HG02884 (cell line): ENCODE measurements at regions not wholly inside any gene's neighbourhood (a gene's known extent, or its start where the extent isn't known, plus 50 kb on each side); places are given as distances from the start of the nearest gene placed in this dataset.
A peak's percentile ranks its signal among the peaks of the same experiment; 100 is the strongest.

Experiments used
- ATAC-seq: cut with Tn5 transposase; IDR thresholded peaks from one replicate; pipeline ENCODE4 v1.9.1; 2021; ENCODE audit warnings: mild to moderate bottlenecking, moderate library complexity; ENCODE audit not compliant: unreplicated experiment

DNA sequence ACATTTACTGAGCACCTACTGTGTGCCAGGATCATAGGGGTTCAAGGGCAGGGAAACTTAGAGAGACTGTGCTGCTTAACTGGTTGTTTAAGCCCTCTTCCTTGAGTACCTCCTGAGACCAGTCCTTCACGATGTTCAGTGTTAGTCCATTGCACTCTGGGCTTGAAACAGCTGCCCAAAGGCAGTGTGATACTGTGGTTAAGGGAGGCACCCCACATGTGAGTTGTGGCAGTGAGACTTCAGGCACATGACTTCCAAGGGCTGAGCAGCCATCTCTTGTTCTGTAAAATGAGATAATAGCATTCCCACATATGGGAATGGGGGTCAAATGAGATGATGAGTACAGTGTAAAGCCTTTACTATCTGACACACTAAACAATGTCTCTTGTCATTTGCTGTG lies 75.1 kb downstream of the LINGO1 start:
- ATAC-seq, result no peak

DNA sequence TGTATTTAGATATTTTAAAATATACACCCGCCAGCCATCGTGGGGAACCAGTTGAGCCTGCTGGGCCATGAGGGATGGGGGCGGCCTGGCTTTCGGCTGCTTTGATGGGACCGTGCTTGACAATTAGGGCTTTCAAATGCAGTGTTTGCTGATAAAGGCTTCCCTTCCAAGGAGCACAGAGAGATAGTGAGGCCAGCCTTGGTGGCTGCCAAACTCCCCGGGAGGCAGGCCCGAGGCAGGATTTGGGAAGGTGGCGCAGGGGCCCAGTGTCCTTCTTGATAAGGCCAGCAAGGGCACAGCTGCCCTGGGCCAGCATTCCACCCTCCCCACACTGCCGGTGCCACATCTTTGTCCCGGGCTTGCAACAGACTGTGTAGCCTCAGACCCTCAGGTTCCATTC lies 75.6 kb downstream of the LINGO1 start:
- no peak for ATAC-seq

DNA sequence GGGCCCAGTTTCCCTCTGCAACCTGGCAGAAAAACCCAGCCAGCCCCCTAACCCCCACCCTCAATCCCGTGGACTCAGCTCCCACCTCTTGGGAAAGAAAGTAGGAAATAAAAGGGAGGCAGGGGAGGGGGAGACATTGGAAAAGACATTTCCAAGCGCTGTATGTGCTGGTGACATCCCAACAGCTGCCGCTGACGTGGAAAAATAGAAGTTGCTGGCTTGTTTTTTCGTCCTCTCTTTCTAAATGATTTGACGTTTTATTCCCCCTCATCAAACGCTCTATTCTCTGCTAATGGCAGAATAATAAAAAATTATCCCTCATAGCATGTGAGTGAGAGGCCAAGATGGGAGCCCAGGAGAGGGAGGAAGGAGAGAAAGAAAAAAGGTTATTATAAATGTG lies 76.1 kb downstream of the LINGO1 start:
- no peak for ATAC-seq

DNA sequence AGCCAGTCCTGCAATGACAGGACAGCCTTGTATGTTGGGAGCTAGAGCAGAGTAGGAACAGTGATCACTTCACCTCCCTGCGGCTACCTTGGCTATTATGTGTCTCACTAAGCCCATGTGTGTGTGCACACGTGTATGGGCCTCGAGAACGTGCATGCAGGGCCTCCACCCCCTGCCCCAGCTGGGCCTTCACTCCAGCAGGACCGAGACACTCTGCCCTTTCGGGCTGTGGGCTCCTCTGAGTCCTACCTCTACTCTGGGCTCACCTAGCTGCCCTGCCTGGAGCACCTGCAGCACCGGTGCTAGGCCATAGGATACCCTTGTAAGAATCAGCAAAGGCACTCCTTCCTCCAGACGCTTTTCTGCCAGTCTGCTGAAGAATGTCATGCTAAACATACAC lies 77.5 kb downstream of the LINGO1 start:
- ATAC-seq, result no peak

DNA sequence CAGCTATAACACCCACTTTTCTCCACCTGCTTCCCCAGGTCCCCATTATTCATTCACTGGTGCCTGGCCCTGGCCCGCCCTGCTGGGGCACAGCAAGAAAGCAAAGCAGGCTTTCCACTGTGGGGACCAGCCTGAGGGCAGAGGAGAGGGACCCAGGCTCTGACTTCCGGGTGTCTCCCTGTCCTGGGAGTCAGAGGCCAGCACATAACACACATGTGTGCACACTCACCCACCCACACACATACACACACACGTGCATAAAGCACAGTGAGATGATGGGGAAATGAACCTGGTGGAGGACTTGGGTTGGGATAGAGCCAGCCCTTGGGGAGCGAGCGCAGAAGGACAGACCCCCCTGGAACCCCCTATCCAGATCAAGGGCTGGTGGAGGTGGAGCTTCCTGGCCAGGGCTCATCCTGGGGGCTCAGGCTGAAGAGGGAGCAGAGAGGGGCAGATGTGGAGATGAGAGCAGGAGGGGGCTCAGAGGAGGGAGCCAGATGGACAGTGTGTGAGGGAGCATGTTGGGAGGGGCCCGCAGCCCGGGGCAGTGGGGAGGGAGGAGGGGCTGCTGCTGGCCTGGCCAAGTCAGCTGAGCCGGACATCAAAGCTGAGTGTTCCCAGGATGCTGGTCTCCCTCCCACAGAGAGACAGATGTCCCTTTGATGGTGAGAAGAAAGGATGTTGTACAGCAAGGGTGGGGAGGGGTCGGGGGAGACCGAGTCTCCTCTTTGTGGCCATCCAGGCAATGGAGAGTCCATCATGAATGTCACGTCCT lies 78.2 kb downstream of the LINGO1 start:
- no peak for ATAC-seq

DNA sequence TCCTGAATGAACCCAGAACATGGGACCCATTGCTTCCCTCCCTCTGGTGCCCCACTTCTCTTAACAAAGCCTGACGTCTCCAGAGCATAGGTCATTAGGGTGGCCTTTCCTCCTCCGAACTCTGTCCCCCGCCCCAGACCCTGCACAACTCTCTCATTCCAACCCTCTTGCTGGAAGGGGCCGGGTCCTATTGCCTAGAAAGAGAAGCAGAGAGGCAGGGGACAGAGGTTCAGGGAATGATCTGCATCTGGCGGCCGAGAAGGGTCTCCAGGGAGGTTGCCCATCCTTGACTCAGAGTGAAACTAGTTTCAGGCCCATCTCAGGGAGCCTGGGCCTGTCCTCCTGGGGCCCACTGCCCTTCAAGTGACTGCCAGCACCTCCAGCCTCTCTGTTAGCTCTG lies 79.0 kb downstream of the LINGO1 start:
- no peak for ATAC-seq

DNA sequence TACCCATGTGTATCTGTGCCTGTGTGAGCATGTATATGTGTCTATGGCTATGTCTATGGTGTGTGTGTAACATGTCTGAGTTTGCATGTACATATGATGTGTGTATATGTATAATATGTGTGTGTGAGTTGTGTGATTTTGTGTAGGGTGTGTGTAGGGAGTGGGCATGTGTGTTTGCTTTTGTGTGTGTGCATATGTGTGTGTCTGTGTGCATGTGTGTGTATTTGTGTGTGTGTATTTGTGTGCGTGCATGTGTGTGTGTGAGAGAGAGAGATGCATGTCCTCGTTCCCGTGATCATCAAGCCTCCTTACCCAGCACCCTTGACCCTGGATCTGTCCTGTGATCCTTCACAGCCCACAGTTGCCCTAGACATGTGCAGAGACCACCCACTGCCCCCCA lies 79.5 kb downstream of the LINGO1 start:
- ATAC-seq, result no peak

DNA sequence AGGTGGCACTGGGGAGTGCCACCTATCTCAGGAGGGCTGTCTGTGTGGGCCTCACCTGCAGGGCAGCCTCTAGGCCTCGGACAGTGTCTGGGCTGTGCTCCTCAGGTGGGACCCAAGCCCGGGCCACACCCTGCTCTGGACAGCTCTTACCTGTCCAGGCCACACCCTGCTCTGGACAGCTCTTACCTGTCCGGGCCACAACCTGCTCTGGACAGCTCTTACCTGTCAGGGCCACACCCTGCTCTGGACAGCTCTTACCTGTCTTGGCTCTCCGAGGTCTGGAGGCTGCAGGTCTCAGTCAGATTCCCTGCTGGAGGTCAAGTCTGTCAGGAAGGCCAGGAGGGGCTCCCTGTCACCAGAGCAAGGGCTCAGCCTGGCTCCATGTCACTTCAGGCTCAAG lies 80.6 kb downstream of the LINGO1 start:
- no peak for ATAC-seq

DNA sequence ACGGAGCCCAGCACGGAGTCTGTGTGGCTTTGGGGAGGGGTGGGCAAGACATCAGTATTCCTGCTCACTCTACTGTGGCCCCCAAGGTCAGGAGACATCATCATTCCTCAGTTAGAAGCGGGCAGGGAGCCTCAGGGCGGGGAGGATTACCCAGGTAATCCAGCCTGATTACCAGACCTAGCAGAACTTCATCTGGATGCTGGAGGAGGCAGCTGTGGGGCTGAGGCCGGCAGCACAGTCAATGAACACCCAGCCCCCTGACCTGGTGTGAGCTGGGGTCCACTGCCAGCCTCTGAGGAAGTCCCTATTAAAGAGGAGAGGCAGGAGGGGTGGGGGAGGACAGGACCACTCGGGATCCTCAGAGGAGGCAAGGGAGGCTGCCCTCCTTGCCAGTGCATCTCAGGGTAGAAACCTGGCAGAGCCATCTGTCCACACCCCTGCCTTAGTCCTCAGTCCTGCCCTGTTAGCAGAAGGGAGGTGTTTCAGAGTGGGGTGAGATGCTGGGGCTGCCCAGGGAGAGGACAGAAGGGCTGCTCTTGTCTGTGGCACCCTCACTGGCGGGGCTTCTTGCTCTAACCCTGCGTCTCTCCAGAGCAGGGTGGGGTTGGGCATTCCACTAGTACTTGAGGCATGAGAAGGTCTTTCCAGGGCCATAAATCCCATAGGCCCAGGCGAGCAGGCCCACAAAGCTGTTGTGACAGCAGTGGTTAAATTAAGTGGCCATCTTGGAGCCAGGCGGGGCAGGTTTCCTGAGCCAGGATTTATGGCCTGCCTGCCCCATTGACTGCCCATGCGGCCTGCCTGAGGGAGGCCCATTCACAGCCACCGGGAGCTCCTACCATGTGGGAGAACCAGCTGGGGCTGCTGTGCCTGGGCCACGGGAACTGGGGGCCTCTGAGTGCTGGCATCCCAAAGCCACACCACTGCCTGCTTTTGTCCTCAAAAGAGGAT lies 82.1 kb downstream of the LINGO1 start:
- no peak for ATAC-seq

DNA sequence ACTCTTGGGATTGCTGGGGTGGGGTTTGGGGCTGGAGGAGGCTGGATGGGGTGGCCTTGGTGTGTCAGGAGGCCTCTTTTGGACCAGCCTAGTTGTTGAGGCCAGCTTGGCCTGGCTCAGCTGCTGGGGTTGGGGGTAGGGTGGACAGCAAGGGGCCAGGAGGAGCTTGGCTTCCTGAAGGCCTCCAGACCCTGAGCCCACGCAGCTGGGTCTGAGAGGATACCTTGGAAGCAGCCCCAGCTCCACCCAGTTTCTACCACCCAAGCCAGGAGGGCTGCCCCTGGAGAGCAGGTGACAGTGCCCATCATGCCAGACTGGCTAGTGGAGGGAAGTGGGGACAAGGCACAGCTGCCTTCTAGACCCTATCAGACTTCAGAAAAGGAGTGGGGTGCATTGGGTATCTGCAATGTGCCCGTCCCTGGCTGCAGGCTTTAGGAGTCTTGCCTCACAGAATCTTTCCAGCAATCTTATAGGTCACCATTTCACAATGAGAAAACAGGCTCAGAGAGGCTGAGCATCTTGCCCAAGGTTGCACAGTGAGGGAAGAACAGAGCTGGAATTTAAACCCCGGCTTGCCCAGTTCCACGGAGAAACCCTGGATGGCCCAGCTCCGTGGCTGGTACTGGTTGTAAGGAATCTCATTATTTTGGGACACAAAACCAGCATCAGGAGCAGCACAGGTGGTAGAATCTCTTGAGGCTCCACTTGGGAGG lies 83.0 kb downstream of the LINGO1 start:
- no peak for ATAC-seq

DNA sequence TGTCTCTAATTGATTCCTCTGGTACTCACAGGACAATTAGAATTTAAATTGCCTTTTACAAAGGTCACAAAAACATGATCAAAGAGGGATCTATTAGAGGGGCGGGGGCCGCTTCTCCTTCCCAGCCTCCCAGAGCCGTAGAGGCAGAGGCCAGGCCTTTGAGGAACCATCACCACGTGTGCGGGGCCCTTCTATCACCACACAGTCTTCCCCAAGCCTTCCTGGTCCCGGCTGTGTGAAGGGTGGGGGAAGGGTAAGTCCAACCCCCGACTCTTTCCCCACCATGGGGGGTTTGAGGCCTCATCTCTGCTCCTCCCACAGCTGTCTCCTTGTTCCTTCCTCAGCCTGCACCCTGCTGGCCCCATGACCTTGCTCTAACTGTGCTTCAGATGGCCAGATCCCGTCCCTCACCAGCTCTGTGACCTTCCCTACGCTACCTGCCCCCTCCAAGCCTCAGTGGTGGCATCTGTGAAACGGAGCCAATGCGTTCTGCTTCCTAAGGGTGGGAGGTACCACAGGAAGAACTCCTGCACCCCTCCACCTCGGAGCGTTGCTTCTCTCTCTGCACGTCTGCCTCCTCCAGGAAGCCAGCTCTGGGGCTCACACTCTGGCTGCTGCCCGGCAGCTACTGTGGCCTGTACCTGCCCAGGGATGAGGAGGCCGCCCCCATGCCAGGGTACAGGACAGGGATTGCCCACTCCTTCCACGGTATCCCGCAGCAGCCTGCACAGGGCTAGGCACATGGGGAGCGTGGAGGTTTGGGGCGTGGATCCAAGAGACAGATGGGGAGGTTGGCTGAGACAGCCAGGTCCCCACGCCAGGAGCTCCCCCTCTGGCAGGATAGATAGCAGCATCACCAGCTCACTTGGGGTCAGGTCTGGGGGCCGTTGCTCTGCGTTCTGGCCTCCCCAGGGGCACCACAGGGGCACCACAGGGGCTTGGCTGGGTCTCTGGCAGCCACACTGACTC lies 83.8 kb downstream of the LINGO1 start:
- ATAC-seq, result no peak

DNA sequence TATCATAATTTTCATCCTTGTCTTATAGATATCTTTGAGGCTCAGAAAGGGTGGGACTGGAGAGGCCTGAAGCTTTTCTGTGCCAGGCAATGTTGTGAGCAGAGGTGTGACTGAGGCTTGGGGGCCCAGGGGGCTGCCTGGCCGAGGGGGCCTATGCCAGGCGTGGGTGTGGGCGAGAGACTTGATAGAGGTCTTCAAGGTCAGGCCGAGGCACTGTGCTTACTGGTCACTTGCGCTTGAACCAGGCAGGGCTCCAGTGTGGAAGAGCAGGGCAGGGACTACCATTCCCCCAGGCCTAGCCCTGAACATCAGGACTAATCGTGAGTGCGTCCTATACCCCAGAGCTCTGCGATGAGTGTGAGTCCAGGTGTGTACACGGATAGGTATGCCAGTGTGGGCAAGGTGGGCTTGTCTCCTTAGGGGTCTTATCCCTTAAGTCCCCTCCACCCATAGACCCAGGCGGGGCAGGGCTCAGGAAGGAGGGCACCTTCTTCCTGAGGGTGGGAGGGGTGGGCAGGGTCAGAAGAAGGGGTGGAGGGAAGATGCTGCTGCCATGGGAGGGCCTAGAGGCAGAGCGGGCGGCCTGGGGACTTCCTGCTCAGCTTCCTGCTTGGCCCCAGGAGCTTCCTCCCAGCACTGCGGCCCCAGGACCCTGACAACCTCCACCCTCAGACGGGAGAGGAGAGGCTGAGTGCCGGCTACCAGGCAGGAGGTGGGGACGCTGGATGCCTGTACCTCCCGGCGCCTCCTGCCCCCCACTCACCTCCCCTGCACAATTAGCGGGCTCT lies 84.7 kb downstream of the LINGO1 start:
- ATAC-seq, result no peak

DNA sequence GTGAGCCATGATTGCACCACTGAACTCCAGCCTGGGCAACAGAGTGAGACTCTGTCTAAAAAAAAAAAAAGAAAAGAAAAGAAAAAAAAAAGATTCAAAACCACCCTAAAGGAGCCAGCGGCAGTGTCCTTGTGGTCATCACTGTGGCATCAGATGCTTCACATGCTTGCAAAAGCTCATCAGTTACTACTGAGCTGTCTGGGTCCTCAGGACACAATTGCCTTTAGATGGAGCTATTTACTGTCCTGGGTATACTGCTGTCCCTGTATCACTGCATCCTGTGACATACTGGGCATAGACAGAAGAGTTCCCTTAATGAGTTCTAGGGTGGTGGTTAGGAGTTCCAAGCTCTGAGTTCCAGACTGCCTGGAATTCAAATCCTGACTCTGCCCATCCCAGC lies 85.8 kb downstream of the LINGO1 start:
- ATAC-seq, result no peak

DNA sequence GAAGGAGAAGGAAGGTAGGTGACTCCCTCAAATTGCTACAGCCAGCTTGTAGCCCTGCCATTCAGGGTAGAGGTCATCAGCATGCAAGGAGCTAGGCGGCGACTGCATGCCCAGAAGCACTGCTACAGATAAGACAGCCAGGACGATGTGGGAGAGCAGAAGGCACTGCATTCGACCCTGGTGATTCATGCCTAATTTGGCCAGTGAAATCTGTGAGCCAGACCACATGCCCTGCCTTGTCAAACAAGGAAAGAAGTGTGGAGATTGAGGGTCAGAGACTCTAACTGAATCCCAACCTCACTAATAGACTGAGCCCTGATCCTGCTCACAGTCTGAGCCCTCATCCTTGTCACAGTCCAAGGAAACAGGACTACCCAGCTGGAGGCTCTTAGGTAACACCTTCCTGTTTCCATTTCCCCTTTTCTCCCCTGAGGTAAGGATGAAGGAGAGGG lies 86.6 kb downstream of the LINGO1 start:
- ATAC-seq, result no peak

DNA sequence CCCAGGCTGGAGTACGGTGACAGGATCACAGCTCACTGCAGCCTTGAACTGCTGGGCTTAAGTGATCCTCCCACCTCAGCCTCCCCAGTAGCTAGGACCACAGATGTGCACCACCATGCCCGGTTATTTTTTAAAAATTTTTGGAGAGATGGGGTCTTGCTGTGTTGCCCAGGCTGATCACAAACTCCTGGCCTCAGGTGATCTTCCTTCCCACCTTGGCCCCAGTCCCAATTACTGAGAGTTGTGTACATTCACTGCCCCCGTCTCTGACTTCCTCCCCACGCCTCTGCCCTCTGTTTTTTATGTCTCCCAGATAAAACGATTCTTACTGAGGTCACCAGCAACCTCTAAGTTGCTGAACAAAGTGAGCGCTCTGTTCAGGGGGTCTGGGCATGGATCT lies 87.7 kb downstream of the LINGO1 start:
- ATAC-seq, result no peak

DNA sequence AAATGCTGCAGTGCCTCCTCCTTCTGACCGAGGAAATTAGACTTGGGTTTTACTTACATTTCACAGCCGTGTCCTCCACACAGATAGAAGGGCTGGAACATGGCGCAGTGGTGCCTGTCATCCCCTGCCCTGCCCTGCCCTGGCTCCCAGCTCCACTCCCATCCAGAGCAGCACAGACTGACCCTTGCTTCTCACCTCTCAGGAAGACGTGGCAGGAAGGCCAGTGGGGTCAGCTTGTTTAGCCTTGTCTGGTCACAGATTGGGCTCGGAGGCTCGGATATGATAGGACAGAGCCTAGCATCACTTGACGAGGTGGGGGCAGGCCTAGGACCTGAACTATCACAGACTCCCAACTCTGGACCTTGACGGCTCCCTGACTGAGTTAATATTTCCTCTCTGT lies 88.5 kb downstream of the LINGO1 start:
- ATAC-seq, result no peak

DNA sequence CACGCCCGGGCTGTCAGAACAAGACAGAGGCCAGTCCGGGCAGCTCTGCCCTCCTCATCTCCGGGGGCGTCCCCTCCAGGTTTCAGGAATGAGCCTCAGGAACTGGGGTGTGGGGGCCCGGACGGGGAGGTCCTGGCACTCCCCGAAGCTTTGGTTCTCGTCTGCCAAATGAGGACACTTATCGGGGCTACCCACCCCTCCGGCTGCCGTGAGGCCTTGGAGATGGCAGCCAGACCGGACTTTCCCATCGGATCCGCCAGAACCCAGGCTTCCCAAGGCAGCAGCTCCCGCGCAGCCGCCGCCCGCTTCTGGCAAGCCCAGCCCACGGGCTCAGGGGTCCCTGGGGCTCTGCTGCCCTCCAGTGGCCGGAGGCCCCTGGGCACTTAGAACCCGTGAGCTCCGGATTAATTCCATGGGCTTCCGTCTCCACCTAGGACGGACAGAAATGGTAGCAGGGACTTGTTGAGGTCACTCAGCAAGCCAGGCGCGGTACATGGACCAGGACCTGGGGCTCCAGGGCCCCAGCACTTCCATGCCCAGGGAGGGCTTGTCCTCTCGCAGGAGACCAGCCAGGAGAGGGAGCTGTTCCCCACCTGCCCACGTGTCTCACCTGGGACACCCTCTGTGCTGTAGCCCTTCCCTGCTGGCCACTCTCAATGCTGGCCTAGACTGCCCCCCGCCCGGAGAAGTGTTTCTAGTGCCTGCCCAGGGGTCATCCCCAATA lies 89.4 kb downstream of the LINGO1 start:
- peak; percentile 70 for ATAC-seq

DNA sequence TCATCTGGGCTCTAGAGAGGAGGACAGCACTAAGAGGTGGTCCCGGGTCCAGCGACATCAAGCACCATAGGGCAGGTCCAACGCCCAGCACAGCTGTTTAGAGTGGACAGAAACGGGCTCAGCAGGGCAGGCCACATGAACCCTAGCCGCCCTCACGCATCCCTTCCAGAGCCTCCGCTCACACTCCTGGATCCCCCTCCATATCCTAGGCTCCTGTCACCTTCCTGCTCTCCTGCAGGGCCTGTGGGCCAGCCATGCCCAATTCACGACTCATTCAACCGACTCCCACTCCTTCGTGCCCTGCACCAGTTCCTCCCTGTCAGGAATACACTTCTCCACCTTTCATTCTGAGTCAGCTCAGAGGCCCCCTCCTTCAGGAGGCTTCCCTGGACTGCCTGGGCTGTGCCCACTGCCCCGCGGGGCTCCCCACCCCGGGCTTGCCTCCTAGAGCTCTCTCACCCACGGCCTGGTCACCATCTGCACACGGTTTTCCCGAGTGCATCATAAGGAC lies 90.2 kb downstream of the LINGO1 start:
- no peak for ATAC-seq
